ENCODE measurements at regions not wholly inside any gene's neighbourhood (a gene's known extent, or its start where the extent isn't known, plus 50 kb on each side); places are given as distances from the start of the nearest gene placed in this dataset.

GRCh38 chr11:128171506-128171905 is 415.9 kb downstream of the ETS1 start:
- Mint-ChIP-seq H3K27me3 (ENCODE audit: low read depth) (no peaks in the 10 kb centered on the region), H3K36me3 (no peaks in the 10 kb centered on the region), H3K9me3 (no peaks in the 10 kb centered on the region), H3K4me1 (peaks cover 15% of the 10 kb centered on the region), H3K27ac (no peak overlapping the region), H3K4me3 (no peak overlapping the region)
- no peak for ATAC-seq
- POLR2A ChIA-PET, result interaction anchor here (0.7 kb wide), 1 partner anchor 14 kb away, joined by 3 read pairs; no protein-coding TSS in a partner anchor
- CTCF ChIA-PET, result interaction anchor here (0.6 to 5.2 kb wide), 11 partner anchors 14 to 785 kb away, joined by 3 to 66 read pairs (median 3); no protein-coding TSS in a partner anchor
- no peak for TF ChIP-seq FOXJ3 (CRISPR knock-in tag; IDR thresholded peaks at IDR 0.05; ENCODE audit: borderline replicate concordance)
- no peak for TF ChIP-seq FOXP4 (CRISPR knock-in tag; IDR thresholded peaks at IDR 0.05)
- no peak for TF ChIP-seq E2F4 (CRISPR knock-in tag; IDR thresholded peaks at IDR 0.05; ENCODE audit: borderline replicate concordance, low read depth)
- no peak for TF ChIP-seq ZNF138 (CRISPR knock-in tag; conservative IDR thresholded peaks at IDR 0.05)
- no peak for TF ChIP-seq ZBTB43 (CRISPR knock-in tag; IDR thresholded peaks at IDR 0.05)
- TF ChIP-seq ELF4 (CRISPR knock-in tag; IDR thresholded peaks at IDR 0.05; ENCODE audit: low read depth), result no peak
- no peak for TF ChIP-seq CBFB (CRISPR knock-in tag; IDR thresholded peaks at IDR 0.05; ENCODE audit: low read depth)
- no peak for TF ChIP-seq ZNF416 (CRISPR knock-in tag; IDR thresholded peaks at IDR 0.05)
- TF ChIP-seq ZNF317 (CRISPR knock-in tag; IDR thresholded peaks at IDR 0.05; ENCODE audit: borderline replicate concordance, low read depth), result no peak
- TF ChIP-seq GRHL2 (CRISPR knock-in tag; IDR thresholded peaks at IDR 0.05; ENCODE audit: insufficient replicate concordance, severe bottlenecking), result no peak
- TF ChIP-seq AR (CRISPR knock-in tag; IDR thresholded peaks at IDR 0.05), result no peak
- TF ChIP-seq NFYB (CRISPR knock-in tag; conservative IDR thresholded peaks at IDR 0.05; ENCODE audit: low read depth), result no peak
- DNase-seq (ENCODE audit: low spot score), result no peak

GRCh38 chr11:128165572-128165971 is 421.8 kb downstream of the ETS1 start:
- Mint-ChIP-seq H3K27ac (no peak overlapping the region), H3K27me3 (ENCODE audit: low read depth) (no peaks in the 10 kb centered on the region; the same call in 1 of the 2 replicates), H3K4me1 (no peaks in the 10 kb centered on the region), H3K4me3 (no peak overlapping the region), H3K36me3 (no peaks in the 10 kb centered on the region), H3K9me3 (no peaks in the 10 kb centered on the region)
- ChIA-PET POLR2A (no interaction called here), CTCF (interaction anchor here (2.3 kb wide), 1 partner anchor 466 kb away, joined by 7 read pairs; no protein-coding TSS in a partner anchor)
- DNase-seq (ENCODE audit: low spot score) (no peak), ATAC-seq (no peak)
- TF ChIP-seq MAX (CRISPR knock-in tag; IDR thresholded peaks at IDR 0.05) (no peak), HMGXB4 (CRISPR knock-in tag; IDR thresholded peaks at IDR 0.05) (no peak), STAT6 (CRISPR knock-in tag; conservative IDR thresholded peaks at IDR 0.05; ENCODE audit: low read depth) (no peak), ETV6 (CRISPR knock-in tag; IDR thresholded peaks at IDR 0.05) (no peak), SP1 (CRISPR knock-in tag; conservative IDR thresholded peaks at IDR 0.05) (no peak), CTCF (IDR thresholded peaks at IDR 0.05) (no peak)

Data from WTC11 (cell line).